ENCODE measurements at regions not wholly inside any gene's neighbourhood (a gene's known extent, or its start where the extent isn't known, plus 50 kb on each side); places are given as distances from the start of the nearest gene placed in this dataset.

GRCh38 chr6:11357285-11357684, 124.8 kb upstream of the NEDD9 start:
- no peak overlapping the region for H3K4me3 ChIP-seq
- TF ChIP-seq, protein P1, sequence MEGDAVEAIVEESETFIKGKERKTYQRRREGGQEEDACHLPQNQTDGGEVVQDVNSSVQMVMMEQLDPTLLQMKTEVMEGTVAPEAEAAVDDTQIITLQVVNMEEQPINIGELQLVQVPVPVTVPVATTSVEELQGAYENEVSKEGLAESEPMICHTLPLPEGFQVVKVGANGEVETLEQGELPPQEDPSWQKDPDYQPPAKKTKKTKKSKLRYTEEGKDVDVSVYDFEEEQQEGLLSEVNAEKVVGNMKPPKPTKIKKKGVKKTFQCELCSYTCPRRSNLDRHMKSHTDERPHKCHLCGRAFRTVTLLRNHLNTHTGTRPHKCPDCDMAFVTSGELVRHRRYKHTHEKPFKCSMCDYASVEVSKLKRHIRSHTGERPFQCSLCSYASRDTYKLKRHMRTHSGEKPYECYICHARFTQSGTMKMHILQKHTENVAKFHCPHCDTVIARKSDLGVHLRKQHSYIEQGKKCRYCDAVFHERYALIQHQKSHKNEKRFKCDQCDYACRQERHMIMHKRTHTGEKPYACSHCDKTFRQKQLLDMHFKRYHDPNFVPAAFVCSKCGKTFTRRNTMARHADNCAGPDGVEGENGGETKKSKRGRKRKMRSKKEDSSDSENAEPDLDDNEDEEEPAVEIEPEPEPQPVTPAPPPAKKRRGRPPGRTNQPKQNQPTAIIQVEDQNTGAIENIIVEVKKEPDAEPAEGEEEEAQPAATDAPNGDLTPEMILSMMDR (IDR thresholded peaks at IDR 0.05), result no peak
- peak overlapping the region; percentile 16 to 51 for H3K27ac ChIP-seq
- no peak for DNase-seq (ENCODE audit: low spot score)

- TF ChIP-seq, protein P1 (IDR thresholded peaks at IDR 0.05), result no peak
- peak overlapping the region; percentile 16 to 51 for H3K27ac ChIP-seq
- H3K4me3 ChIP-seq, result no peak overlapping the region
- DNase-seq (ENCODE audit: low spot score), result no peak
These were observed 124.1 kb upstream of the NEDD9 start for GRCh38 chr6:11356404-11357155.

- Histone ChIP-seq H3K27ac (peak overlapping the region; percentile 86 to 94), H3K4me3 (no peak overlapping the region)
- peak; percentile 95 for DNase-seq (ENCODE audit: low spot score)
- TF ChIP-seq, protein P1 (IDR thresholded peaks at IDR 0.05), result no peak
These were observed 121.5 kb upstream of the NEDD9 start for GRCh38 chr6:11353921-11354389.

- TF ChIP-seq, protein P1 (IDR thresholded peaks at IDR 0.05), result no peak
- no peak for DNase-seq (ENCODE audit: low spot score)
- no peak overlapping the region for H3K4me3 ChIP-seq
- no peak overlapping the region for H3K27ac ChIP-seq
These were observed 117.8 kb upstream of the NEDD9 start for GRCh38 chr6:11350294-11350693.

DNA sequence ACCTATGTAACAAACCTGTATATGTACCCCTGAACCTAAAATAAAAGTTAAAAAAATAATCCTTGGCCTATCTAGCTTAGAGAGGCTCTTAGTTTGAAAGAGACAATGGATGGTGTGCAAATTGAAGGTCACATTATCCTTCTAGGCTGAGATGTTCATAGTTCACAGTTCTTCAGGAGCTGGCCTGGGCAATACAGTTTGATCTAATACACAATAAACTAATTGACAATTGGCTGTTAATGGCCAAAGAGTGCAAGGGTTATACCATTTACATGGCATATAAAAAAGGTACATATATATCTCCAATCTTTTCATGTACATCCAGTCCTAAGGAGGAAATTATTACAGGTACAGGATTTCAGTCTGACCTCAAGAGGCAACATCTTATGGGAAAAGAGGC, 117.4 kb upstream of the NEDD9 start:
- DNase-seq (ENCODE audit: low spot score), result no peak
- H3K27ac ChIP-seq, result no peak overlapping the region
- H3K4me3 ChIP-seq, result no peak overlapping the region
- TF ChIP-seq, protein P1 (IDR thresholded peaks at IDR 0.05), result no peak

DNA sequence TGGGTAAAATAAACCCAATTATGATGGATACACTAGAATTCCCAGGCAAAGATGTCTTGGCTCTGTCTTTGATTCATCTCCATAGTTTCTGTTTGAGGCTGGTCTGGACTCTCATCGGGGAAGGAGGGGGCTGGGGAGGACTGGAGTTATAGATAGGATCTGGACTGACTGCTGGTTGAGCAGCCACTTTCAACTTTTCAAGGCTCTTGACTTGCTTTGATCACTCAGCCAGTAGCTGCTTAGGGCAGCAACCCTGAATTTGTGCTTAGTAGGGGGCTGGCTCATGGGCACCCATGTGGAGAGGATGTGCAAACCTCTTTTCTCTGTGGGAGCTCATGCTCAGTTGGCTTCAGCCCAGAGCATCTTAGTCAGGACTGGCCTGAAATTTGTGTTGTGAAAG, 114.0 kb upstream of the NEDD9 start:
- DNase-seq (ENCODE audit: low spot score), result no peak
- TF ChIP-seq, protein P1 (IDR thresholded peaks at IDR 0.05), result no peak
- H3K4me3 ChIP-seq, result no peak overlapping the region
- no peak overlapping the region for H3K27ac ChIP-seq

GRCh38 chr6:11345536-11345935, 113.1 kb upstream of the NEDD9 start:
- no peak for DNase-seq (ENCODE audit: low spot score)
- H3K4me3 ChIP-seq, result no peak overlapping the region
- no peak overlapping the region for H3K27ac ChIP-seq
- TF ChIP-seq, protein P1 (IDR thresholded peaks at IDR 0.05), result no peak

Measured in coronary artery (tissue), 2 donors.